Neural cell (in vitro differentiated cells): ENCODE measurements at regions not wholly inside any gene's neighbourhood (a gene's known extent, or its start where the extent isn't known, plus 50 kb on each side); places are given as distances from the start of the nearest gene placed in this dataset.

ENCODE experiments used
- H2AFZ ChIP-seq: fragments of 200-600, 300-800 bp; sonication (generic), shearing (Covaris generic); 2 replicates; pipeline ENCODE4 v1.6.0; 2014; ENCODE audit warnings: low read depth, mild to moderate bottlenecking, antibody characterized with exemption, low read length, moderate library complexity
- H3F3A ChIP-seq: fragments of 200-600 bp; shearing (Covaris generic); 2 replicates; pipeline ENCODE4 v1.6.1; 2016; ENCODE audit warnings: mild to moderate bottlenecking, moderate library complexity, mixed read lengths, antibody characterized with exemption, low read length; ENCODE audit not compliant: insufficient read depth, poor library complexity, severe bottlenecking
- H3K27ac ChIP-seq: fragments of 200-600, 300-800 bp; sonication (generic), shearing (Covaris generic); 2 replicates; pipeline ENCODE4 v1.5.1; 2014; ENCODE audit warnings: mild to moderate bottlenecking, low read length, moderate library complexity
- H3K27me3 ChIP-seq: fragments of 300-800, 200-600 bp; sonication (generic), shearing (Covaris generic); 2 replicates; pipeline ENCODE4 v1.6.0; 2014; ENCODE audit warnings: mild to moderate bottlenecking, low read depth, low read length, moderate library complexity; ENCODE audit not compliant: insufficient read depth
- H3K36me3 ChIP-seq: fragments of 300-800, 200-600 bp; sonication (generic), shearing (Covaris generic); 2 replicates; pipeline ENCODE4 v1.5.1; 2014; ENCODE audit warnings: mild to moderate bottlenecking, antibody characterized with exemption, low read length, moderate library complexity; ENCODE audit not compliant: insufficient read depth
- H3K4me2 ChIP-seq: fragments of 300-800, 200-600 bp; sonication (generic), shearing (Covaris generic); 2 replicates; pipeline ENCODE4 v1.6.0; 2014; ENCODE audit warnings: mild to moderate bottlenecking, low read length
- H3K4me3 ChIP-seq: fragments of 300-800, 200-600 bp; sonication (generic), shearing (Covaris generic); 2 replicates; pipeline ENCODE4 v1.5.1; 2014; ENCODE audit warnings: mild to moderate bottlenecking, low read length, moderate library complexity
- H3K79me2 ChIP-seq: fragments of 200-600 bp; shearing (Covaris generic); replicated peaks from 2 replicates; pipeline ENCODE4 v1.6.0; 2014; ENCODE audit warnings: mild to moderate bottlenecking, low read length, moderate library complexity; ENCODE audit not compliant: insufficient read depth
- H3K9ac ChIP-seq: fragments of 300-800, 200-600 bp; sonication (generic), shearing (Covaris generic); 2 replicates; pipeline ENCODE4 v1.6.1; 2016; ENCODE audit warnings: mild to moderate bottlenecking, low read length, mixed read lengths
- H3K9me2 ChIP-seq: fragments of 200-600 bp; shearing (Covaris generic); 2 replicates; pipeline ENCODE4 v1.6.1; 2016; ENCODE audit warnings: mild to moderate bottlenecking, low read length, mixed read lengths; ENCODE audit not compliant: insufficient read depth
- H3K9me3 ChIP-seq: fragments of 200-600, 300-800 bp; sonication (generic), shearing (Covaris generic); 2 replicates; pipeline ENCODE4 v1.6.1; 2016; ENCODE audit warnings: mild to moderate bottlenecking, mixed run types, low read length, moderate library complexity, mixed read lengths
- H4K20me1 ChIP-seq: fragments of 200-600 bp; shearing (Covaris generic); 2 replicates; pipeline ENCODE4 v1.6.1; 2016; ENCODE audit warnings: mild to moderate bottlenecking, mixed run types; ENCODE audit not compliant: insufficient read depth
- CTCF ChIP-seq: fragments of 450-650 bp; IDR thresholded peaks from 2 replicates; pipeline ENCODE4 v1.5.1; 2014; ENCODE audit warnings: antibody characterized with exemption, mild to moderate bottlenecking, moderate library complexity; ENCODE audit not compliant: poor library complexity, severe bottlenecking
- EP300 ChIP-seq: fragments of 450-650 bp; conservative IDR thresholded peaks from 2 replicates; pipeline ENCODE4 v1.6.1; 2014; ENCODE audit warnings: antibody characterized with exemption, mild to moderate bottlenecking, moderate library complexity; ENCODE audit not compliant: poor library complexity, severe bottlenecking
- EZH2 ChIP-seq: fragments of 200-600, 300-800 bp; shearing (Covaris generic), sonication (generic); IDR thresholded peaks from 2 replicates; pipeline ENCODE4 v1.6.1; 2014; ENCODE audit warnings: antibody characterized with exemption, low read length, borderline replicate concordance, mild to moderate bottlenecking; ENCODE audit not compliant: insufficient read depth, poor library complexity, severe bottlenecking
- MXI1 ChIP-seq: fragments of 450-650 bp; conservative IDR thresholded peaks from 2 replicates; pipeline ENCODE4 v1.6.1; 2014; ENCODE audit warnings: antibody characterized with exemption, mild to moderate bottlenecking; ENCODE audit not compliant: poor library complexity, severe bottlenecking
- POLR2AphosphoS5 ChIP-seq: IDR thresholded peaks from 2 replicates; pipeline ENCODE4 v1.6.1; 2012
- RAD21 ChIP-seq: fragments of 450-650 bp; conservative IDR thresholded peaks from 2 replicates; pipeline ENCODE4 v1.6.1; 2014; ENCODE audit warnings: antibody characterized with exemption, mild to moderate bottlenecking, moderate library complexity
- REST ChIP-seq: IDR thresholded peaks from 2 replicates; pipeline ENCODE4 v1.6.1; 2012; ENCODE audit warnings: borderline replicate concordance
- SMC3 ChIP-seq: fragments of 450-650 bp; conservative IDR thresholded peaks from 2 replicates; pipeline ENCODE4 v1.6.1; 2014; ENCODE audit warnings: antibody characterized with exemption, mild to moderate bottlenecking, moderate library complexity; ENCODE audit not compliant: poor library complexity
- TAF1 ChIP-seq: IDR thresholded peaks from 2 replicates; pipeline ENCODE4 v1.6.1; 2012; ENCODE audit warnings: low read depth

GRCh38 chr16:66161269-66161668 lies 205.2 kb upstream of the CDH5 start:
- TF ChIP-seq TAF1 = no peak
- H3K9me2 ChIP-seq = no peaks in the 10 kb centered on the region
- H2AFZ ChIP-seq = no peak overlapping the region
- no peaks in the 10 kb centered on the region for H3K36me3 ChIP-seq
- H3K27ac ChIP-seq = no peak overlapping the region
- H3K4me2 ChIP-seq = no peak overlapping the region
- no peaks in the 10 kb centered on the region for H4K20me1 ChIP-seq
- no peaks in the 10 kb centered on the region for H3F3A ChIP-seq
- no peaks in the 10 kb centered on the region for H3K27me3 ChIP-seq
- no peak overlapping the region for H3K9ac ChIP-seq
- H3K9me3 ChIP-seq = no peaks in the 10 kb centered on the region
- no peak overlapping the region for H3K4me3 ChIP-seq
- no peaks in the 10 kb centered on the region for H3K79me2 ChIP-seq

GRCh38 chr16:66159987-66160386 lies 206.5 kb upstream of the CDH5 start:
- no peak overlapping the region for H3K4me3 ChIP-seq
- no peaks in the 10 kb centered on the region for H3K27me3 ChIP-seq
- H3K27ac ChIP-seq = no peak overlapping the region
- no peak overlapping the region for H2AFZ ChIP-seq
- no peaks in the 10 kb centered on the region for H3K9me2 ChIP-seq
- H4K20me1 ChIP-seq = no peaks in the 10 kb centered on the region
- no peak overlapping the region for H3K4me2 ChIP-seq
- H3K9me3 ChIP-seq = no peaks in the 10 kb centered on the region
- H3K36me3 ChIP-seq = no peaks in the 10 kb centered on the region
- no peaks in the 10 kb centered on the region for H3F3A ChIP-seq
- TF ChIP-seq REST (no peak), POLR2AphosphoS5 (no peak), EP300 (no peak)
- no peaks in the 10 kb centered on the region for H3K79me2 ChIP-seq
- no peak overlapping the region for H3K9ac ChIP-seq

GRCh38 chr16:66156538-66156937 lies 210.0 kb upstream of the CDH5 start:
- Histone ChIP-seq H3K9me2 (no peaks in the 10 kb centered on the region), H3K27me3 (no peaks in the 10 kb centered on the region), H3K9ac (no peak overlapping the region), H3K9me3 (no peaks in the 10 kb centered on the region), H3K27ac (no peak overlapping the region), H3K4me2 (no peak overlapping the region), H3F3A (no peaks in the 10 kb centered on the region), H2AFZ (no peak overlapping the region), H3K79me2 (no peaks in the 10 kb centered on the region), H3K4me3 (no peak overlapping the region), H4K20me1 (no peaks in the 10 kb centered on the region), H3K36me3 (no peaks in the 10 kb centered on the region)
- TF ChIP-seq MXI1 = no peak
- TF ChIP-seq TAF1 = no peak
- no peak for TF ChIP-seq CTCF
- no peak for TF ChIP-seq EP300
- TF ChIP-seq POLR2AphosphoS5 = no peak
- TF ChIP-seq SMC3 = no peak
- TF ChIP-seq REST = no peak
- no peak for TF ChIP-seq RAD21
- no peak for TF ChIP-seq EZH2
